ENCODE measurements at regions not wholly inside any gene's neighbourhood (a gene's known extent, or its start where the extent isn't known, plus 50 kb on each side); places are given as distances from the start of the nearest gene placed in this dataset.

- FAIRE-seq (peak; percentile 7), DNase-seq (ENCODE audit: low read depth, low spot score) (no peak), ATAC-seq (no peak)
- intact Hi-C loops (cut with micrococcal nuclease; ENCODE audit: unreplicated experiment), result no loop called here
- Histone ChIP-seq H3K4me1 (ENCODE audit: control insufficient read depth, insufficient read depth, low read length) (peaks cover 5% of the 10 kb centered on the region), H3K4me2 (ENCODE audit: control insufficient read depth, insufficient read depth) (peak overlapping the region; percentile 62), H3K27me3 (replicated peaks in 1 of 2; ENCODE audit: control insufficient read depth in 2 of 2, insufficient read depth in 2 of 2, low read length in 1 of 2) (peaks cover 0 to 6% of the 10 kb centered on the region in 2 experiments; a peak in 2 of 4 replicates), H3K4me3 (peak overlapping the region; percentile 86), H3K9me3 (replicated peaks; ENCODE audit: control insufficient read depth, insufficient read depth, low read length) (no peaks in the 10 kb centered on the region; the same call in 2 of the 3 replicates), H3K79me2 (ENCODE audit: control insufficient read depth, insufficient read depth, low read length) (no peaks in the 10 kb centered on the region), H3K27ac (ENCODE audit: control insufficient read depth, insufficient read depth) (peak overlapping the region; percentile 68), H2AFZ (ENCODE audit: control insufficient read depth, low read depth, low read length) (peak overlapping the region; percentile 93), H3K9ac (ENCODE audit: control insufficient read depth, insufficient read depth, low read length) (peak overlapping the region; percentile 91), H4K20me1 (ENCODE audit: control insufficient read depth, insufficient read depth) (no peaks in the 10 kb centered on the region), H3K36me3 (ENCODE audit: control insufficient read depth in 2 of 2, insufficient read depth in 2 of 2, low read length in 1 of 2) (no peaks in the 10 kb centered on the region)
- in situ Hi-C loops (cut with MboI), result no loop called here
- RAD21 ChIA-PET (ENCODE audit: unreplicated experiment), result no interaction called here
- TSS peak; percentile 91 for BruUV-seq (replicated peaks)
- 25% methylated on average over 13 of the region's 13 CpGs for WGBS (ENCODE audit: insufficient coverage, insufficient replicate concordance, low lambda C conversion rate, missing lambda C conversion rate)
- POLR2A ChIA-PET, result no interaction called here
- TF ChIP-seq HDAC6 (IDR thresholded peaks at IDR 0.05; ENCODE audit: unreplicated experiment) (no peak), ZBTB40 (IDR thresholded peaks at IDR 0.05; ENCODE audit: borderline replicate concordance) (no peak), MTA2 (IDR thresholded peaks at IDR 0.05; ENCODE audit: low read depth) (no peak), CBX5 (IDR thresholded peaks at IDR 0.05; ENCODE audit: low read depth) (no peak), KLF5 (IDR thresholded peaks at IDR 0.05; ENCODE audit: partially characterized antibody) (no peak)
- SMC1A ChIA-PET (ENCODE audit: uncharacterized antibody, unreplicated experiment), result no interaction called here
- CTCF ChIA-PET, result no interaction called here
These were observed 232.5 kb upstream of the SERP2 start for GRCh38 chr13:44140888-44141724.

Measured in GM12878 (cell line).